GM12874 (cell line): ENCODE measurements at regions not wholly inside any gene's neighbourhood (a gene's known extent, or its start where the extent isn't known, plus 50 kb on each side); places are given as distances from the start of the nearest gene placed in this dataset.

Experiments used
- TF ChIP-seq, protein P1 (sequence below): IDR thresholded peaks from 2 replicates; pipeline ENCODE4 v1.5.1; 2011; ENCODE audit warnings: low read depth, mild to moderate bottlenecking, control low read depth, low read length, moderate library complexity; ENCODE audit not compliant: insufficient read depth

DNA sequence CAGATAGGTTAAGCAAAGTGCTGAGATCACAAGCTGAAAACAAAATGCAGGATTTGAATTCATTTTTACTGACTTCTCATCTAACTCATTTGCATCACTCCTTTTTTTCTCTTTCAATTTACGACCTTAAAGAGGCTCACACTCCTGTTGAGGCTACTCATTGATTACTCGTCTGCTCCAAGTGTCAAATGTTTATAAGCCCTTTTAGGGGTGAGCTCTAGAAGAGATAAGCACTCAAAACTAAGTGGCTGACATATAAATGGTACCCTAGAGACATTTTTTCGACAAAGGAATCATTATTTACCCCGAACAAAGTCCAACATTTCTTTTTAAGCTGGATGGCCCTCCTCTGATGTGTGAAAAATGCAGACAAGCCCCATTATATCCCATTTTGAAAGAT is 483.1 kb downstream of the MAT2B start:
- TF ChIP-seq, protein P1, sequence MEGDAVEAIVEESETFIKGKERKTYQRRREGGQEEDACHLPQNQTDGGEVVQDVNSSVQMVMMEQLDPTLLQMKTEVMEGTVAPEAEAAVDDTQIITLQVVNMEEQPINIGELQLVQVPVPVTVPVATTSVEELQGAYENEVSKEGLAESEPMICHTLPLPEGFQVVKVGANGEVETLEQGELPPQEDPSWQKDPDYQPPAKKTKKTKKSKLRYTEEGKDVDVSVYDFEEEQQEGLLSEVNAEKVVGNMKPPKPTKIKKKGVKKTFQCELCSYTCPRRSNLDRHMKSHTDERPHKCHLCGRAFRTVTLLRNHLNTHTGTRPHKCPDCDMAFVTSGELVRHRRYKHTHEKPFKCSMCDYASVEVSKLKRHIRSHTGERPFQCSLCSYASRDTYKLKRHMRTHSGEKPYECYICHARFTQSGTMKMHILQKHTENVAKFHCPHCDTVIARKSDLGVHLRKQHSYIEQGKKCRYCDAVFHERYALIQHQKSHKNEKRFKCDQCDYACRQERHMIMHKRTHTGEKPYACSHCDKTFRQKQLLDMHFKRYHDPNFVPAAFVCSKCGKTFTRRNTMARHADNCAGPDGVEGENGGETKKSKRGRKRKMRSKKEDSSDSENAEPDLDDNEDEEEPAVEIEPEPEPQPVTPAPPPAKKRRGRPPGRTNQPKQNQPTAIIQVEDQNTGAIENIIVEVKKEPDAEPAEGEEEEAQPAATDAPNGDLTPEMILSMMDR = no peak

DNA sequence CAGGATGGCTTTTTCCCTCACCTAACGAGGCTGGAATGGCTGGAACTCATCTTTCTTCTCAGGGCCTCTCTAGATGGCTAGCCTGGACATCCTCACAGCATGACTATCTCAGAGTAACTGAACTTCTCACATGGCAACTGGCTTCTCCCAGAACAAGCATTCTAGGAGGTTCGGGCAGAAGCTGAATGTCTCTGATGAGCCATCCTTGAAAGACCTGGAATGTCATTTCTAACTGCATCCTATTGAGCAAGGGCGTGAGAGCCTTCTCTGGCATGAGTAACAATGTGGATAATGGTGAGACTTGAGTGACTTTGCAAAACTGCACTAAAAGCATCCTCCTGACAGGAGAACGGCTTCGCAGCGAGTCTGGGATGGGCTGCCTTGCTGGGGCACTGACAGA is 487.7 kb downstream of the MAT2B start:
- TF ChIP-seq, protein P1 = no peak

DNA sequence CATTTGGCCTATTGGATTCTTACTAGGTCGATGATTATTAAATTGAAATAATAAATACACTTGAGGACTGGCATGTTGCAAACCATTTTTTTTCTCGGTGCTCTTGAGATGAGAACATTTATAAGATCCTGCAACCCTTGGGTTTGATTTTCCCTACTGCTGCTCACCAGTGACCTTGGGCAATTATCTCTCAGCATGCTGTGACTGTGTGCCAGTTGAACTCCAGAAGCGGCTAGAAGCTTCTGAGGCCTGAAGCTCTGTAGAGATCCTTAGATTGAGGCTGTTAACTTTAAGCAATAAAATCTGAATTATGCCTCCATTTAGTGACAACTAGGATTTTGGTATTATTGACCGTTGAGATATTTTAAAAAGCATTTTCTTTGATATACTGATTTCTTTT is 489.8 kb downstream of the MAT2B start:
- TF ChIP-seq, protein P1 = no peak

DNA sequence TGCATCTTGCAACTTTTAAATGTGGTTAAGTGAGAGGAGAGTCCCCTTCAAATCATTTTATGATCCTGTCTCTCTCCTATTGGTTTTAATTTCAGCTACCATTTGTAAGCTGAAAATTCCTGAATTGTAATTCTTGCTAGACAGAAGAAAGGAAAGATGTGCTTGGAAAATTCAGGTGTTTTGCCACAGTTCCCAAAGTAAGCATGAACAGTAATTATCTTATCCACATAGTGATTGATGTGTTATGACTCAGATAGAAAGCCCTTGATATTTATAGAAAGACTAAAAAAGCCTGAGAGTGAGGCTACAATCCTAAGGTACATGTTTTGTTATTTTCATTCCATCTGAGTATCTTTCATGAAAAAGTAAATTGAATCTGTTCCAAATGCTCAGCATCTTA is 492.5 kb downstream of the MAT2B start:
- TF ChIP-seq, protein P1 = no peak

DNA sequence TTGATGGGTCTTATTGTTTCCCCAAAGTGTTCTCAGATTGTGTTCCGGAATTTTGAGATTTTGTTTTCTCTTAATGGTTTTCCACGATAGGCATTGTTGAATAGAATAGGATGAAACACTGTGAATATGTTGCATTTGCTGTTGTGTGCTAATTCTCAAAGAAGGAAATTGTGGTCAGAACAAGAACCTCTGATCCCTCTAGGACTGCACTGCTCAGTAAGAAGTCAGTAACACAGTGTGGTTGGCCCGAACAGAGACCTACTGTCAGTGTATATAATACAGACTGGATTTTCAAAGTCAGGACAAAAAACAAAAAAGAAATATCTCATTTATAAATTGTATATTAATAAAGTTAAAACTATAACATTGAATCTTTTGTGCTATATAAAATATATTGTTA is 494.8 kb downstream of the MAT2B start:
- TF ChIP-seq, protein P1 = no peak

DNA sequence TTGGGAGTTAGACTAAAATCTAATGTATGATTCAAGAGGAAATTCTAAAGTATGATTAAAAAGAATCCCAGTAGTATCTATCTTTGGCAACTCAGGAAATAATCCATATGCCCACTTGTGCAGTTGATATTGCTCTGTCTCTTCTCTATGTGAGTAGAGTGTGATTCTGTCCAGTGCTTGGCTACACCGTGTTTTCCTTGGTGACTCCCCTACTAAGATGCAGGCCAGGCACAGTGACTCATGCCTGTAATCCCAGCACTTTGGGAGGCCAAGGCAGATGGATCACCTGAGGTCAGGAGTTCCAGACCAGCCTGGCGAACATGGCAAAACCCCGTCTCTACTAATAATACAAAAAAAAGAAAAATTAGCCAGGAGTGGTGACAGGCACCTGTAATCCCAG is 495.4 kb downstream of the MAT2B start:
- TF ChIP-seq, protein P1 = no peak

DNA sequence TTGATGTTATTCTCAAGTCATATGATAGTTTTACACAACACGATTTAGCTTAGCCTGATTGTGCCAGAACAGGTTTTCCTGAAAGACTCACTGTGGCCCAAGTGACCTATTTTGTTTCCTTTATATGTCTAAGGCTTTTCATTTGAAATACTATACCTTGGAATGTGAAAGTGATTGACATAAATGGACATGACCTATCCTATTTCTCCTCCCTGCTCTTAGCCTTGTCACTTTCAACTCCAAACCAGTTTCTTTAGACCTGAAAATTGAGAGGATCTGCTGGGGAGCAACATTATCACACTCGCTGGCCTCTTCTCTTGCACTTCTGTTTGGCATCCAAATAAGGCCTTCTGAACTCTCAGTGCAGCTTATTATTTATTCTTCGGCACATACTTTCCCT is 496.8 kb downstream of the MAT2B start:
- TF ChIP-seq, protein P1 = no peak

DNA sequence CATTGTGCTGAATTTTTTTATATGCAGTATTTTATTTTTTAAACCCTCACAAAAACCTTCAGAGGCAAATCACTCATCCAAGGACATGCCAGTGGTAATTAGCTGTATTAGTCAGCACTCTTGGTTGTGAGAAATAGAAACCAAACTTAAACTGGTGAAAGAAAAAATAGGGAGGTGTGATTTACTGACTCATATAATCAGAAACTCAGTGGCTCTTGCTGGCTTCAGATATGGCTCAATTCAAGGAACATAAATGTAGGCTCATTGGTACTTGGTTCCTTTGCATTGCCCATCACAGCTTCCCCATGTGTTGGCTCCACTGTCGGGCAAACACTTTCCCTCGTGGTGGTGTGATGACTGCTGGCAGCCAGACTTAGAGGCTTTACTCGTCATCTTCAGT is 497.2 kb downstream of the MAT2B start:
- TF ChIP-seq, protein P1 = no peak
